GM12872 (cell line): ENCODE measurements at regions not wholly inside any gene's neighbourhood (a gene's known extent, or its start where the extent isn't known, plus 50 kb on each side); places are given as distances from the start of the nearest gene placed in this dataset.

Source experiments
- CTCF ChIP-seq: IDR thresholded peaks from 3 replicates; pipeline ENCODE4 v1.5.1; 2011; ENCODE audit warnings: low read depth, mild to moderate bottlenecking, low read length, moderate library complexity; ENCODE audit not compliant: insufficient read depth

- no peak for TF ChIP-seq CTCF
Observed at GRCh38 chr11:112477581-112478317, 217.1 kb upstream of the PLET1 start.

- TF ChIP-seq CTCF: no peak
Observed at GRCh38 chr11:112478806-112479205, 218.1 kb upstream of the PLET1 start.

GRCh38 chr11:112481431-112481830 lies 220.8 kb upstream of the PLET1 start:
- TF ChIP-seq CTCF: no peak

GRCh38 chr11:112481893-112482292 lies 221.2 kb upstream of the PLET1 start:
- no peak for TF ChIP-seq CTCF

GRCh38 chr11:112485280-112485679 lies 224.6 kb upstream of the PLET1 start:
- TF ChIP-seq CTCF: no peak

GRCh38 chr11:112497826-112498225 lies 237.2 kb upstream of the PLET1 start:
- TF ChIP-seq CTCF: no peak

GRCh38 chr11:112498701-112499100 lies 238.0 kb upstream of the PLET1 start:
- no peak for TF ChIP-seq CTCF
